HG03139 (cell line): ENCODE measurements at regions not wholly inside any gene's neighbourhood (a gene's known extent, or its start where the extent isn't known, plus 50 kb on each side); places are given as distances from the start of the nearest gene placed in this dataset.

Experiments used
- ATAC-seq: cut with Tn5 transposase; IDR thresholded peaks from one replicate; pipeline ENCODE4 v1.9.1; 2021; ENCODE audit not compliant: unreplicated experiment

DNA sequence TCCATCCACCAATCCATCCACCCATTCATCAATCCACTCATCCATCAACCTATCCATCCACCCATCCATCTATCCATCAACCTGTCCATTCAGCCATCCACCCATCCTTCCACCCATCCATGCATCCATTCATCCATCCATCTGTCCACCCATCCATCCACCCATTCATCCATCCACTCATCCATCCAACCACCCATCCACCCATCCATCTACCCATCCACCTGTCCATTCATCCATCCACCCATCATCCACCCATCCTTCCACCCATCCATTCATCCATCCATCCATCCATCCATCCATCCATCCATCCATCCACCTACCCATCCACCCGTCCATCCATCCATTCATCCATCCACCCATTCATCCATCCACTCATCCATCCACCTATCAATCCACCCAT lies 195.8 kb downstream of the NXNL2 start:
- ATAC-seq, result no peak

- ATAC-seq, result no peak
Observed at GRCh38 chr9:88732128-88732527, 197.2 kb downstream of the NXNL2 start.

DNA sequence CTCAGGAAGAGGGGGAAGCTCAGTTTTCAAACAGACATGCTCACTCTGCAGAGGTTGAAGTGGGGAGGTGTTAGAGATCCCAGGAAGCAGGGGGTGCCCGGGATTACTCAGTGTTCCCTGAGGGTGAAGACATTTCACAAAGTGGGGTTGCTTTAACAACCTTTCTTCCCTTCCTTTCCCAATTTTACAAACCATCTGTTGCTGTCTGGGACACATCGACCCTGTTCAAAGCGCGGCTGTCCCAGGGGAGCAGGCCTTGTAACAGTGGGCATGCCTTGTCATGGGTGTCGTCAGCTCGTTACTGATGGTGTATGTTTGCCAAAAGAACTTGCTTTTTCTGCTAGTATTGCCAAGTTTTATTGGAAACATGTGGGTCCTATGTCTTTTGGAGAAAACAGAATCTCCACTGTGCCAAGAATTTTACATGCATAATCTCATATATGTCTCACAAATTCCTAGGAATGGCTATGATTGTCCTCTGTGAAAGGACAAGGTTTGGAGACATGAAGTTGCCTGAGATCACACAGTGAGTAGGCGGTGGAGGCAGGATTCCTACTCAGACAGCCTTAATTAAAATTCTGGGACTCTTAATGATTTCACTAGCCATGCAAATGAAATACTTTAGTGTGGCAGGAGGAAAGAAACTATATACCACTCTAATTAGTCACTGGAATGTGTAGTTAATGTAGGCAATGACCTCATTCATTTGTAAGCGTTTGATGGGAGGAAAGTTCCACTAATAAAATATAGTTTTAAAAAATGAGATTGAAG lies 198.9 kb downstream of the NXNL2 start:
- no peak for ATAC-seq

GRCh38 chr9:88734527-88734926 lies 199.5 kb downstream of the NXNL2 start:
- no peak for ATAC-seq

GRCh38 chr9:88736136-88736637 lies 201.2 kb downstream of the NXNL2 start:
- ATAC-seq, result no peak

- no peak for ATAC-seq
Observed at GRCh38 chr9:88737031-88737430, 202.1 kb downstream of the NXNL2 start.

DNA sequence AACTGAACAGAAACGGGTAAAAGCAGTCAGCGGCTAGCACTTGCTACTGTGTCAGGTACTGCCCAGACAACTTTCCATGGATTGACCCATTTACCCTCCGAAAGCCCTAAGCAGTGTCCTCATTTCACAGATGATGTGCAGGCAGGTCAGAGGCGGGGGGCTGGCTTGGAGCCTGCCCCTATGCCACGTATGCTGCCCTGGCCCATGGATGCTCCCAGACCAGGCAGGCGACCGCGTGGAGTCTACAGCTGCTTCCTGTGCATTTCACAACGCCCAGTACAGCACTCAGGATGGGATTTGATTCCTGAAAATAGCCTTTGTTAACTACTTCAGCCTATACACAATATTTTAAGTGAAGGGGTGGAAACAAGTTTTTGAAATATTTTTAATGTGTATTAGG lies 202.9 kb downstream of the NXNL2 start:
- no peak for ATAC-seq

DNA sequence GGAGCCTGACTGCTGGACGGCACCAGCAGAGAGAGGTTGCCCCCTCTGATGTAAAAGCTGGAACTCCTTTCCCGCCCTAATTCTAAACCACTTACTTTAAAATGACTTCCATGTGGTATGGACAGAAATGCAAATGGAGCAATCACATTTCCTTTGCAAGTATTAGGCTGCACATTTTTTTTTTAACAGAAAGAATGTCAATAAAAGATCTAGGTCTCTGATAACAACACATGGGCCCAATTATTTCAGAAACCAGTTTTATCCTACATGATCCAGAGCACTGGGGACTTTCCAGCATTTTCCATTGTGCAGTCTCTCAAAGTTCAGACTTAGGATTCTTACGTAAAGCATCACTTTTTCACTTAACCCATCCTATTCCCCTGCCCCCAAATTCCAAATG lies 203.7 kb downstream of the NXNL2 start:
- no peak for ATAC-seq

- ATAC-seq, result no peak
Observed at GRCh38 chr9:88739373-88739772, 204.4 kb downstream of the NXNL2 start.

DNA sequence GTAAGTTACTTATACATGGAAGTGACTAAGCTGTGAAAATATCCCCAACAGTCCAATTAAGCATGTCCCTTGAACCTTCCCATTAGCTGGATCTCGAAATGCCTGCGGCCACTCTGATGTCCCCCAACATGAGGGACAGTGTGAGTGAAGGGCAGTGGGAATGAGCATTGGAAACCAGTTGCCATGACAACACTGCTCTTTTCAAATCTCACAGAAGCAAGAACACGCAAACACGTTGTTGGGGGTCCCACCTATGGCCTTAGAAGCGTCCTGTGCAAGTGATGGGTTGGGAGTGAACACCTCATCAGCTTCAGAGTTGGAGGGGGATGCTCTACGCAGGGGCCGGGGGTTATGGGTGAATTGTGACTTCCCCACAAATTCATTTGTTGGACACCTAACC lies 205.9 kb downstream of the NXNL2 start:
- no peak for ATAC-seq

DNA sequence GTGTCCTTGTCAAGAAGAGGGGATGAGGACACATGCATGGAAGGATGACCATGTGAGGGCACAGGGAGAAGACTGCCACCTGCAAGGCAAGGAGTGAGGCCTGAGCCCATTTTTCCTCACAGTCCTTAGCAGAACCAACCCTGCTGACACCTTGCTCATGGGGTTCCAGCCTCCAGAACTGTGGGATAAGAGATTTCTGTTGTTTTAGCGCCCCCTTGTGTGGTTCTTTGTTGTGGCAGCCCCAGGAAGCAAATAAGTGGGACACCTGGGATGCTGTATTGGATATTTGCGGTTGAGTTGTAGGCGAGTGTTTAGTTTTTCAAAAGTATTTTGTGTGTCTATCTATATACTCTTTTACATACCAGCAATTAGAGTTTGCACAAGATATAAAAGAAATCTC lies 206.4 kb downstream of the NXNL2 start:
- ATAC-seq, result no peak

- no peak for ATAC-seq
Observed at GRCh38 chr9:88742483-88742882, 207.5 kb downstream of the NXNL2 start.

- ATAC-seq, result no peak
Observed at GRCh38 chr9:88742905-88743304, 207.9 kb downstream of the NXNL2 start.

DNA sequence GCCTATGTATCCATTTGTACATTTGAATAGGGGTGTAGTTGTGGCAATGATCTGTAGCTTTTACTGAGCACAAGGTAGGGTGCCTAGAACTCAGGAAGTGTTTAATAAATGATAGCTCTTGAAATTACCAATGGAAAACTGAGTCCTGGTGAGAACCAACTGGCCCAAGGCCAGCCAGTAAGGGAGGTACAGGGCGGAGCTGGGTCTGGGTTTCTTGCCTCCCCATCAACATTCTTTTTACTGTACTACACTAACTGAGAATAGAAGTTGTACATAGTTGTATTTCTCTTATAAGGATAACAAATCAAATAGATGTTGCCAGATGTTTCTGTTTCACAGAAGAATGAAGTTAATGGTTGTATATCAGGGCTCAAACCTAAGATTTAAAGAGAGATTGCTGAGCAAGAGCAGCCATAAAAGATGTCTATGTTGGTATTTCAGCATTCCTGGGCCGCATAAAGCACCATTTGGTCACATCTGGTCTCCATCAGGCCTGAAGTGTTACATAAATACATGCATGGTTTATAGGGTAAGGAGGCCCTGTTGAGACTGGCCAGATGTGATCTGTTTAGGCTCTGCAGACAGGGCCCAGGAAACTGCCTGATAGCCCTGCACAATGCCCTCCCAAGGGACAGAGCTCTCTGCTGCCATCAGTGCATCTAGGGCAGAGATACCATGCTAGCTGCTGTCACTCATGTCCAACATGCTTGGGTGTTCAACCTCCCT lies 210.5 kb downstream of the NXNL2 start:
- no peak for ATAC-seq

DNA sequence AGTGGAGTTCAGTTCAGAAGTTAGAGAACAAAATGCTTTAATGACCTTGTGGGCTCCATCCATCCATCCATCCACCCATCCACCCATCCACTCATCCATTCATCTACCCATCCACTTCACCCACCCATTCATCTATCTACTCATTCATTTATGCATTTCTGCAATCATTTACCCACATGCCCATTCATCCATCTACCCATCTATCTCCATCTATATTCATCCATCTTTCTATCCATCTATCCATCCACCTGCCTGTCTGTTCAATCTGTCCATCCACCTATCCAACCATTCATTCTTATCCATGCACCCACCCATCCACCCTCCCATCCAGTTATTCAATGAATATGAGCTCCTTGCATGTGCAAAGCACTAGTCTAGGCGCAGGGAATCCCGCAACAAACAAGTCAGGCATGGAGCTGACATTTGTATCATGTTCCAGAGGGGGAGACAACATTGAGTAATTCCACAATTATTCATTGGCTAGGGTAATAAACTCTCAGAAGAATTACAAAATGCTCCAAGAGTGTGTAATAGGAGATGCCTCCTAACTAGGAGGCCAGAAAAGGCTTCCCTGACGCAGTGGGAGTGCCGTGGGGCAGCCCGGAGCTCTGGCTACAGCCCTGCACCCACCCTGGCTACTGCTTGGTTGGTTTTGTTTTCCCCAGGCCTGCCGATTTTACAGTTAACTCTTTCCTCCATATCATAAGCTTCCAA lies 211.2 kb downstream of the NXNL2 start:
- ATAC-seq, result no peak

DNA sequence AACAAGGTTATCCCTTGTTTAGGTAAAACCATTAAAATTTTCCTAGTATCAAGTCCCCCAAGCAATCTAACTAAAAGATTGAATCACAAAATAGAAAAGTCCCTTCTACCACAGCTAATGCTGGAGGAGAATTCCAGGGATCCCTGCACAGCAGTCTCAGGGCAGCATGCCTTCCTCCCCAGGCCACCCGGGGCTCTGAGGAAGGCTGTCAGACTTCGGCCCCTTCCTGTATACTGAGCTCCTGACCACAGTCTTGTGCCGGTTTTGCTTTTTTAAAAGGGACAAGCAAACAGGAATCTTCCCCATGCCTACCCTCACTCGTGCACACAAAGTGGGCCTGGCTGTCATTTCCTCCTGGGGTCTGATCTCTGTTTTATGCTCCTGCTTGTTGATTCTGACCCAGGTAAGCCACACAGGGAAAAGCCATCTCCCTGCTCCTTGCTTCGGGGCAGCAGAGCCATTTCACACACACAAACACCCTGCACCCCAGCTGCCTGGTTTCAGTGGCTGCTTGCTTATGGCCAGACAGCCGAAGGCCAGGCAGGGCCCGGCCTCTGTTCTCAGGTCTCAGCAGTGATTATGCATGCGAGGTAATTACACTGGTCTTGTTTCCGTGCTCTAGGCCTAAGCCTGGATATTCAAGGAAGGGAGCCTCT lies 211.9 kb downstream of the NXNL2 start:
- ATAC-seq, result no peak

DNA sequence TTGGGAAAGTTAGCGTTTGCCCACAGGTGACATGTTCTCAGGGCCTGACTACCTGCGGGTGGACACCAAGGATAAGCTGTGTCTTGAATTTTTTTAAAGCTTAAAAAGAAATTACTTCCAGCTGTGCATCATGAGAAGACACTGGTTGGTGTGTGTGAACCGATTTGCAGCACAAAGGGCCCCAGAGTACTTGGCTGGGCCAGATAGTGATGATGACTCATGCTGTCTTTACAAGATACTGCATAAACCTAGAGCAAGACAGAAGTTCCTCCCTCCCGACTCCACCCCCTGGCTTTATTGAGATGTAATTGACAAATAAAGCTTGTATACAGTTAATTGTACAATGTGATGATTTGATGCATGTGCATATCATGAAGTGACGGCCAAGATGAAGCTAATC lies 212.8 kb downstream of the NXNL2 start:
- ATAC-seq, result no peak

- ATAC-seq, result no peak
Observed at GRCh38 chr9:88748566-88749261, 213.7 kb downstream of the NXNL2 start.

DNA sequence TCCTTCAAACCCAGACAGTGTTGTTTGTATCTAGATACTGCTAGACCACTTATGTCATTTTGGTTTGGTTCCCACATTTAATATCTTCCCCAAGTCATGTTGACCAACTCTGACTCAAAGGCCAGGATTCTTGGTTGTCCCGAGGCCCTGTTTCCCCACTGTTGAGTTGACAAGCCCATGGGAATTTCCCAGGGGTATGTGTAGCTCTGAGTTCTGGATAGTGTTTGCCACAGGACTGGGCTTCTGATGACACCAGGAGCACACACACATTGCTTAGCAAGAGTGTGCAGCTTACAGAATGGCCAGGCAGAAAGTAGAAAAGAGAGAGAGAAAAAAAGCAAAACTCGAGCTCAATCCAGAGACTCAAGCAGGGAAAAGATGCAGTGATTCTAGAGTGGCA lies 214.4 kb downstream of the NXNL2 start:
- no peak for ATAC-seq

DNA sequence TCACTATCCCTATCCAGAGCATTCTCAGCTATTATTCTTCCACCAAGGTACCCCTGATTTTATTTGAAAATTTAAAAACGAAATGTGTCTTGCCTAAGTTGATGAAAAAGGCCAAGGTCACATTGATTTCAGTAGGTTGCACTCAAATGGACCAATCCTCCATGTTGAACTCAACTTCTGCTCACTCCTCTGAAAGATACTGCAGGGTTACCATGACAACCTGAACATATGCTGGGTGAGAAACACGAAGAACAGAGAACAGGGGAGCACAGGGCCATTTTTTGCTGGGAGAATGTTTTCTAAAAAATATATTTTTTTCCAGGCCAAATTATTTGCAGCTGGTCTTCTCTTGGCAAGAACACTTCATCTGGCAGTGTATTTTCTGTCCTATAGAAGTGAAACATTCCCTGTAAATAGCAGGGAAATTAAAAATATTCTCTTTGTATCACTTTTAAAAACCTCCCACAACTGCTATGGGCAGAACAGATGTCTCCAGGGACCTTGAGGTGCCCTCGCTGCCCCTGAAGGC lies 215.9 kb downstream of the NXNL2 start:
- no peak for ATAC-seq
